ENCODE measurements at regions not wholly inside any gene's neighbourhood (a gene's known extent, or its start where the extent isn't known, plus 50 kb on each side); places are given as distances from the start of the nearest gene placed in this dataset.

DNA sequence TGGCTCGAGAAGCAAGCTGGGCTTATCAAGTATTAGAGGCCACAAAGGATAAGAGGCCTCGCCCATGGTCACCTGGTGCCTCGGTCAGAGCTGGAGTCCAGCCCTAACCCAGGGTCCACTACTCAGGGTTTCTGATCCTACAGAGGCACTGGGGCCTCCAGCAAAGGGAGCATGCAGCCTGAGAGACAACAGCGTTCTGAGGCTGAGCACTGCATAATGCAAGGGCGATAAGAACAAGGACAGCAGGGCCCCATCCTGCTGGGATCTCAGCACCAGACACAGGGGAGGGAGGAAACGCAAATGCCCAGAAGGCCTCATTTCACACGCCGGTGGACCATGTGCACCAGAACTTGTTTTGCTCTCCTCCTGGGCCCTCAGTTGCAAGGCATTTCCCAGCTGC lies 63.0 kb downstream of the C5orf15 start:
- DNase-seq (ENCODE audit: extremely low spot score, insufficient read length, low read depth) (no peak), FAIRE-seq (no peak)

DNA sequence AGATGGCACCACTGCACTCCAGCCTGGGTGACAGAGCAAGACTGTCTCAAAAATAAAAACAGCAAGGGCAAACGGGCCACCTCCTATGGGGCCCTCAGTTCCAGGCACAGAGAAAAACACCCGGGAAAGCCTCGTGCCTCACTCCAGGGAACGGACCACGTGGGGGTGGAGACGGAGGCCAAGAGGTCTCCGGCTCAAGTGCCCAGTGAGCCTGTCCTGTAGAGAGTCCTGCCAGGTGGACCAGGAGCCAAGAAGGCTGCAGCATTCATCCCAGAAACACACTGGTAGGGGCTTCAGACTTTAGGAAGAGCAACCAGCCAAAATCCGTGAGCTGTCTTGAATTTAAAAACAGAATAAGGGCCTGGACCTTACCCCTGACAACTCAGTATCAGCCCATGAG lies 63.8 kb downstream of the C5orf15 start:
- FAIRE-seq (no peak), DNase-seq (ENCODE audit: extremely low spot score, insufficient read length, low read depth) (no peak)

DNA sequence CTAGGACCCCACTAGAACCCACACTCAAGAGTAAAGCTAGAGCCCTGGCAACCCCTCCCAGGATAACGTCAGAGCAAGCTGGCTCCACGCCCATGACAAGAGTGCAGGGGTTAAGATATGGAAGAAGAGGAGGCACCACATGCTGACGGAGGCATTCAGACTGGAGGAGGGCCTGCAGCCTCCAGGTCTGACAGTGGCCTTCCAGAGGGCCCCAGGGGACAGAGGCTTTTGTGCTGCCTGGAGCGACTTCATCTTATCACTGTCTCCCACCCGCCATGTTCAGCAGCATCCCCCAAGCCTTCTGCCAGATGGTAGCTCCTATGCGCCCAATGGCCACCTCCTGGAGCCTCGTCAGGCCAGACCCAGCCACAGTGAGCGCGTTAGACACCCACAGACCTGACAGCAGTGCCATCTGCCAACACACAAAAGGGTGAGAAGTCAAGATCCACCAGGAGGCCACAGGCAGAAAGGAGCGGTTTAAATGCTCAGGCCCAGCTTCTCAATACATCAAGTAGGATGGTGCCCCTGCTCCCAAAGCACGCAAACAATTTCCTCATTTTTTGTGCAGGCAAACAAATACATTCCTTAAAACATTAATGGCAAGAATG lies 65.8 kb downstream of the C5orf15 start:
- FAIRE-seq (no peak), DNase-seq (ENCODE audit: extremely low spot score, insufficient read length, low read depth) (no peak)

DNA sequence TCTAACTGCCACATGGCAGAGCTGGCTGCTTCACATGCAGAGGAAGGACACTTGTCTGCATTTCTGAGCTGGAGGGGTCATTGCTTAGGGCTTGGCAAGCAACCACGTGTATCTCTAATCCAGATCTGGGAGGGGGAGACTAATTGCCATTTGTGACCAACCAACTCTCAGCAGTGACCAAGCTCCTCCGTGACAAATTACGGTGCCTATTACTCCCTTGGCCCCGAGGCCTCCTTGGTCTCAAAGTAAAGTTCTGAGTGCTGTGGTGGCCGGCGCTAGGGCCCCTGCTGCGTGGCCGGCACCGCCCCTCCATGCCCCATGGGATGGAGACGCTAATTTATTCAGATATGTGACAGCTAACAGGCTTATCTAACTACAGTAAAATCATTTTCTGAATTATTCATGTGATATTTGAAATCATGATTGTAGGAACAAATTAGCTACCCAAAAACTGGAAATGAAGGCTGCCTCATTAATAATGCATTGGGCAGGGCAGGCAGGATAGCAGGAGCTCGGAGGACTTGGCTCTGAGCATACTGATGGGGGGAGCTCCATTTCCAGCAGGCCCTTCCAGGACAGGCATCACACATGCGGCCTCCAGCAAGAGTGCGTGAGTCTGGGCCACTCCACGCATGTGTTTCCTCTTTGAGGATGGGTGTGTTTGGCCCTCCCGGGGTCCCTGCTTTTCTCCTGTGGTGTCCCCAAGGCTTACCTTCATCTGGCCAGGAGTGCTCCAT lies 67.7 kb downstream of the C5orf15 start:
- FAIRE-seq (no peak), DNase-seq (ENCODE audit: extremely low spot score, insufficient read length, low read depth) (no peak)

DNA sequence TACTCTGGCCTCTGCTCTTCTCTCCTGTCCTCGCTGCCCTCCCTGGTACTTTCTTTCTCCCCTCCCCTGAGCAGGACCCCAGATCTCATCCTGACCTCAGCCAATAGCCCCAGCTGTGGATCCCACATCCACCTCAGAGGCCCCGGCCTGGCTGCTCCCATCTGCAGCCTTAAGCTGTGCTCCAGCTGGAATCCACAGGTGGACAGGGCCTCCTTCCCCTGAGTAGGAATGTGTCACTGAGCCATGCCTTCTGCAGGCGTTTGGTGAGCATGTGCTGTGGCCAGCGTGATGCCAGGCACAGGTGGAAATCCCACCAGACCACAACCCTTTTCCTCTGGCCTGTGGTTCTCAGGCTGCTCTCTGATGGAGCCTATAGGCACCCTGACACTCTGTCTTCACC lies 68.9 kb downstream of the C5orf15 start:
- no peak for DNase-seq (ENCODE audit: extremely low spot score, insufficient read length, low read depth)
- no peak for FAIRE-seq

DNA sequence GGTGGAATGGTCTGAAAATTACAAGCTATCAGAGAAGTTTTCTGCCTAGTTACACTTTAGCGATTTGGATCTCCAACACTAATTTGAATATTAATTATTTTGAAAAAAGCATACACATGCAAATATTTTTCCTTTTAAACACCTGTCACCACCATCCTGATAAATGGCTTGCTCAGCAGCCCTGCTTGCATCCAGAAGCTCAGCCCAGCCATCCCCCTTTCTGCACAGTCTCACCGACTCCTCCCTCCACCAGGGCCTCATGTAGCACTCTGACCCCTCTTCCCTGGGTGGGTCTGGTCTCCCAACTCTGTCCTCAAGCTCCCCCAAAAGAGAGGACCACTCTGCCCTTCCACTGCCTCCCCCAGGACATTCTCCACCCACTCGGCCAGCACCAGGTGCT lies 70.0 kb downstream of the C5orf15 start:
- FAIRE-seq (no peak), DNase-seq (ENCODE audit: extremely low spot score, insufficient read length, low read depth) (no peak)

DNA sequence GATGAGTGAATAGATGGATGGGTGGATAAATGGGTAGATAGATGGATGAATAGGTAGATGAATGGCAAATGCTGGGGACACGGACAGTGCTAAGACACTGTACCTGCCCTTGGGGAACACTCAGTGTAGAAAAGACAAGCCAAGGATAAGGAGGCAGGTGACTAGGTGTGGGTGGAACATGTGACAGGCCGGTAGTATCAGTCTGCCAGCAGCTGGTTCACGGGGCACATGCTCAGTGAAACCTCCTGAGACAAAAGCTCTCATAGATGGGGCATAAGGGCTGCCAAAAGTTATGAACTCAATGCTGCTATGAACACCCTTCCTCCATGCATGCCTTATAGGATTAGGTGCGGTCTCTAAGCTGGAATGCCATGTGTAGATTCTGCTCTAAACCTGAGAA lies 71.0 kb downstream of the C5orf15 start:
- no peak for DNase-seq (ENCODE audit: extremely low spot score, insufficient read length, low read depth)
- FAIRE-seq = peak; percentile 12

DNA sequence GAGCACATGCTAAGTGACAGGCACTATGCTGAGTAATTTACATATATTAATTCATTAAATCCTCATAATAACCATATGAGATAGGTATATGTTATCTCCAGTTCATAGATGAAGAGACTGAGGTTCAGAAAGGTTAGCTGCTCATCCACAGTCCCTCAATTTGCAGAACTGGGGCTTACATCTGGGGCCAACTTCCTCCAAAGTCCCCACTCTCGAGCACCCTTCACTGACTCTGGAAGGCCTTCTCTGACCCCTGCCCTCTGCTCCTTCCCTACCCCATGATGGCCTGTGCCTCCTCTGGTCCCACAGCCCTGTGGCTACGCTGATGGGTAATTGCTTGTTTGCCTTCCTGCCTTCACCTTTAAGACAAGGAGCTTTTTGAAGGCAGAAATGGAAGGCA lies 71.6 kb downstream of the C5orf15 start:
- DNase-seq (ENCODE audit: extremely low spot score, insufficient read length, low read depth) = no peak
- no peak for FAIRE-seq

DNA sequence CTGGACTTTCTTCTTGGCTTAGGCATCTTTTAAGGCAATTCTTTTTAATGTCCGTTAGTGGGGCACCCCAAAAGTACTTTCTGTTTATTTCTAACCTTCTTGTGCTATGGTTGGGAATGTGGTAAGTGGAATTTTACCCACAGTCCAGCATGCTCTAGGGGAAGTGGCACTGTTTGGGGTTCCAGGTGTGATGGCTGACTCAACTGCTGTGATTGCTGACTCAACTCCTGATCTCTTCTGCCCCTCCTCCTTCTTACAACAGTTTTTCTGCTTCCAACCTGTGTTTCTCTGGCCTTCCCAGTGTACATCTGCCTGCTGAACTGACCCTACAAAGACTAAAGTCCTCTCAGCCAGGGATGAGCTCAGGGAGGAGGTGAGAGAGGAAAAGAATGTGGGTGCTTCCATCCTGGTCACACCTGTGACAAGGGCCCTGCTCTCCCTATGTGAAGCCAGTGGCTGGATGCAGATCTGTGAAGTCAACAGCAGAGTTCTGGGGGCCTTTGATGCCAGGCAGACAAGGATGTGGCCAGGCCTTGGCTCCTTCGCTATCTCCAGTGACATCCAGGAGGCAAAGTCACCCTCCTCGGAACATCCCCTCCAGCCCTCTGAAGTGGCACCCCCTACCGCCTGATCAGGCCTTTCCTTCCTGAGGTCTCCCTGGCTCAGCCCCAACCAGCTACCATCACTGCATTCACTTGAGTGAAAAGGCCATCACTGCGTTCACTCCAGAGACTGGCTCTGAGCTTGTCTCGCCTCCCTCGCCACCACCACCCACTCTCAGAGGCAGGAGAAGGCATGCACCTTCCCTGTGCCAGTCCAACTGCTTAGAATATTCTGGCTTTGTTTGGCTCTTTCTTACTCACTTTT lies 72.2 kb downstream of the C5orf15 start:
- FAIRE-seq = no peak
- DNase-seq (ENCODE audit: extremely low spot score, insufficient read length, low read depth) = no peak

DNA sequence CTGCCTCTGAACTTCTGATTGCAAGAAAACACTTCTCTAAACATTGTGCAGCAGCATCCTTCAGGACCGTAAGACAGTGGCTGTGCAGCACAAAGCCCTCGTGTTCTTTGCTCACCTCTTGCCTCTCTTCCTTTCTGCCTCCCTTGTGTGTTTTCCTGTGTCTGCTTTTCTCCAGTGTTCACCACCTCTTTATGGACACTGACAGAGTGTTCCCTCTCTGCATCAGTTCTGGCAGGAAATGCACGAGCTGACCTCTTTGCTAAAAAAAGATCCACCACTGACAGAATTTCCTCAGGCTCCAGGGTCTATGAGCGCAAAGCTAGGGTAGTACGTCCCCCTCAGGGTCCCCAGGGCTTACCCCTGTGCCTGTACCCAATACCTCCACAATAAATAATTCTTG lies 74.3 kb downstream of the C5orf15 start:
- FAIRE-seq = no peak
- no peak for DNase-seq (ENCODE audit: extremely low spot score, insufficient read length, low read depth)

DNA sequence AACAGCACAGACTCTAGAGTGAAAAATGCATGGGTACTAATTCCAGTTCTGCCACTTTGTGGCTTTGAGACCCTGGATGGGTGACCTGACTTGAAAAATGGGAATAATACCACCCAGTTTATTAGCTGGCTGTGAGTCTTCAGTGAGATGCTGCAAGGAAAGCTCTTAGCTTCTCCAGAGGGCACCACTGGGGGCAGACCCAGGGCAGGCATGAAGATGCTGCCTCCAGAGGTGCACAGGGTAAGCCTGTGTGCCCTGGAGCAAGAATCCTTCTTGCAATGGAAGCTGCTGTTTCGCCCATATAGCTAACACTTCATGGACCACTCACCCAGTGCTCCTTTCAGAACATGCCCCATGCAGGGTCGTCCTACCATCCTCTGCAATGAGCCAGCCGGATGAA lies 75.7 kb downstream of the C5orf15 start:
- no peak for FAIRE-seq
- DNase-seq (ENCODE audit: extremely low spot score, insufficient read length, low read depth) = no peak

DNA sequence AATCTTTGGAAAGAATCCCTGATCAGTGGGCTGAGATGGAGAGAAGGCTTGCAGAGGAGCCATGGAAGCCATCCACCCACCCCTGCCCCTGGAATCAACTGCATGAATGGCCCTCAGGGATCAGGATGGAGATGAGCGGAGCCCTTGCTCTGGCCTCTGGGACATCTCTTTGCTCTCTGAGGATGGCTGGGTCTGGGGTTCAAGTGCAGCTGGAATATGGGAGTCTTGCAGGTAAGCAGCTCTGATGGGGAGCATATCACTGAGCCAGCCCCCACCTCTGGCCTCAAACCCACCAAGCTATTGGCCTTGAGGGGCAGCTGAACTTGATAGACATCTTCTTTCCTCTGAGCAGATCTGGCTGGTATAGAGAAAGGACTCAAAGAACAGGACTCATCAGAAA lies 76.1 kb downstream of the C5orf15 start:
- no peak for FAIRE-seq
- no peak for DNase-seq (ENCODE audit: extremely low spot score, insufficient read length, low read depth)

DNA sequence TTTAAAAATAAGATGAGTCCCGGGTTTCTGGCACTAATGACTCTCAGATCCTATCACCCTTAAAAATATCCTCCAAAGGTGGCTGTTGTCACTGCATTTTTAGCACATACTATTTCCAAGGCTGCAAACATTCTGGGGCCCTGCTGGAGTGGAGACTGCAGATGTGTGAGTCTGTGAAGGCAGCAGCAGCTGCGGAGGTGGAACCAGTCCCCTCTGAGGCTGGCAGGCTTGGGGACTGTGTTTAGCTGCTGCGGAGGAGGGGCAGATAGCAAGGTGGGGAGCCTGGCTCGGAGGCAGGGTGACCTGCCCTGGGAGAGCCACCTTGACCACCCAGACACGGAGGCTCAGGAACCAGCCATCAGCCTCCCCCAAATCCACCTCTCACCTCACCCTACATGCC lies 77.0 kb downstream of the C5orf15 start:
- FAIRE-seq (no peak), DNase-seq (ENCODE audit: extremely low spot score, insufficient read length, low read depth) (no peak)

DNA sequence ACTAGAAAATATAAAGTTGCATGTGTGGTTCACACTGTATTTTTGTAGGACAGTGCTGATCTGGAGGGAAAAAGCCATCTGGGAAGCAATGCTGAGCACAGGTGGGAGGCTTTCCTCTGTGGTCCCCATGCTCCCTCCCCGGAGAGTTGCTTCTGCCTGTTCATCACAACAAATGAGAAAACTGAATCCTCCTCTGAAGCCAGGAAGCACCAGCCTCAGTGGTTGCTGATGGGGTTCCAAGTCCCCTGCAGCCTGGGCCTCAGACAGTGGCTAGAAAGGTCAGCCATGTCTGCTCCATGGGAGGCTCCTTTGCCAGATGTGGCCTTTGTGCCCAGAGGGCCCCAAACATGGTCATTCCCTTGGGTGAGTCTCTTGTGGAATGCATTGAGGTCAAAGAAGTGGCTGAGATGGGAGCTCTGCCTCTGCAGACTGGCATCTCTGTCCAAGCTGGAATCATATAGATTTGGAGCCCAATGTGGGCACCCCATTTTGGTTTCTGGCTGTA lies 77.6 kb downstream of the C5orf15 start:
- FAIRE-seq (no peak), DNase-seq (ENCODE audit: extremely low spot score, insufficient read length, low read depth) (no peak)

DNA sequence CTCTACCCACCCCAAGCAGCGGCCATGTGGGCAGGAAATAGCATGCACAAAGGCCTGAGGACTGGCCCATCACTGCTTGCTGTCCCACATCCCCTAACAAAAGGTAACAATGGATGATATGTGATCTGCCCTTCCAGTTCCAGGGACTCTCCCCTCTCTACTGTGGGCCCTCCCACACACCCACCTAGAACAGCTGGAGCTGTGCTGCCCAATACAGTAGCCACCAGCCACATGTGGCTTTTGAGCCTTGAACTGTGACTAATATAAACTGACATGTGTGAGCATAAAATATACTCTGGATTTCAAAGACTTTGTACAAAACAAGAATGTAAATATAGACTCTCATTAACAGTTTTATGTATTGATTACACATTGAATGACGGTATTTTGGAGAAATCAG lies 78.1 kb downstream of the C5orf15 start:
- peak; percentile 29 for FAIRE-seq

DNA sequence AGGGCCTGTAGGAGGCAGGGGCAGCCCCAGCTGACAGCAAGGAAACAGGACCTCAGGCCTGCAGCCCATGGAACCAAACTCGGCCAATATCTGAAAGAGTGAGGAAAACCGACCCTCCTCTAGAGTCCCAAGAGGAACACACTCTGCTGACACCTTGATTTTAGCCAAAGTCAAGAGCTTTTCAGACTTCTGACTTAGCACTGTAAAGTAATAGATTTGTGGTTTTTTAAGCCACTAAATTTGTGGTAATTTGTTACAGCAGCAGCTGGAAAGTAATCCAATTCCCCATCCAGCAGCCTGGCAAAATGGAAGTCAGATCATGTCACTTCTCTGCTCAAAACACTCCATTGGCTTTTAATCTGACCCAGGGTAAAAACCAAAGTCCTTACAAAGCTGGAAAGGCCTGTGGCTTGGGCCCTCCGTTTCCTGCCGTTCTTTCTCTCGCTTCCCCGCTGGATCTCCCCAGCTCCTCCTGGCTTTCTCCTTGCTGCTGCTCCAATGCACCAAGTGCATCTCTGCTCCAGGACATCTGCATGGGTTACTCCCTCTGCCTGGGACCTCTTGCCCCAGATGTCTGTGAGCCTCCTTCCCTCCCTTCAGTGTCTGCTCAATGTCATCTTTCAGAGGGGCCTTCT lies 79.0 kb downstream of the C5orf15 start:
- DNase-seq (ENCODE audit: extremely low spot score, insufficient read length, low read depth) (no peak), FAIRE-seq (no peak)

More for the DNA sequence above, 78.1 kb downstream of the C5orf15 start:
- no peak for DNase-seq (ENCODE audit: extremely low spot score, insufficient read length, low read depth)

DNA sequence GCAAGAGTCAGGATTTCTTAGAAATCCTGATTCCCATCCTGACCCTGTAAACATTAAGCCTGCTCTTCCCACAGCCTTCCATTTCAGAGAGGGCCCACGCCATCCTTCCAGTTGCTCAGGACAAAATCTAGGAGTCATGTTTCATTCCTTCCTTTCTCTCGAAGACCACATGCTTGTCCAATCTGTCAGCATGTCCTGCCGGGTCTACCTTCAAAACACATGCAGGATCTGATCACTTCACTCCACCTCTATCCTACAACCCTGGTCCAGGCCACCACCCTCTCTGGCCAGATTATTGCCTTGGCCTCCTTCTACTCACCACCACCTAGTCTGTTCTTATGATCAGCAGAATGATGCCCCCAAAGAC lies 79.8 kb downstream of the C5orf15 start:
- FAIRE-seq (no peak), DNase-seq (ENCODE audit: extremely low spot score, insufficient read length, low read depth) (no peak)

DNA sequence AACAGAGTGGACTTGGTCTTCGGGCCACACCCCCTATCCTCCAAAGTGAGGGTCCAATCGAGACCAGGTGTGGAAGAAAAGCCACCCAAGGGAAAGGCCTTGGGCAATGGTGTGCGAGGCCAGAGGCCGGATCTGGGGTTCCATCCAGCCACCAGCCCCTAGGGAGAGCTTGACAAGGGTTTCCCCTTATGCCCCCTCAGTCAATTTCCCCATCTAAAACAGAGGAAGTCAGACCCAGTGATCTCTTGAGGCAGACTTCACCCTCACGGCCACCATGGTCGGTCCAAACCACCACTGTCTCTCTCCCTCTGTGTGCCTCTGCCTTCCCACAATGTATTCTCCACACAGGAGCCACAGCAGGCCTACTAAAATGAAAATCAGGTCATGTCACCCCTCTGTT lies 82.9 kb downstream of the C5orf15 start:
- DNase-seq (ENCODE audit: extremely low spot score, insufficient read length, low read depth) (no peak), FAIRE-seq (no peak)

DNA sequence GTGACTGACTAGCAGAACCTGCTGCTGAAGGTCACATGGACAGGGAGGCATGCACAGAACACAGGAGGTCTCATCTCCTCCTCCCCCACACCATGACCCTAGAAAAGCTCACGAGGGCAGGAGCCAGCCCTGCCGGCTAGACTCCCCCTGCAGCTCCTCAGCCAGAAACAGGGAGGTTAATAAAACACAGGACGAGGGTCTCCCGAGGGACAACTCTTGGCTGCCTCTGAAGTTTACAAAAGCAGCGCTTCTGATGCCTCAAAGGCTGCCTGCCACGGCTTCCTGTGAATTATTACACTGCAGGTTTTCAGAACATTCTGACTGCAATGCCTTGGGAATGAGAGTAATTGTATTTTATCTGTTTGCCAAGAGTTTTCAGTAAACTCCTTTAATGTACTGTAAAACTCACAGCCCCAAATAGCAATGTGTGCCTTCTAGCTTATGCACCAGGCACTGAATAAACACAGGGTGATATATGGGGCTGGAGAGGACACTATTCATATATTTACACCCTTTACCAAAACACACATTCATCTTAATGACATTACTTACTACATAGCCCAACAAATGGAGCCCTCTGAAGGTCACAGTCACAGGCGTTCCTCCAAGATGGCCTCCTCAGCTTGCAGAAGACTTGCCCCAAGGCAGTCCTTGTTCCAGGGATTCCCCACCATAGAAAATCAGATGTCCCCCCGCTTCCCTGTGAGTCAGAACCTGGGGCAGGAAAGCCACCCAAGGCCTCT lies 83.7 kb downstream of the C5orf15 start:
- DNase-seq (ENCODE audit: extremely low spot score, insufficient read length, low read depth) (no peak), FAIRE-seq (no peak)

DNA sequence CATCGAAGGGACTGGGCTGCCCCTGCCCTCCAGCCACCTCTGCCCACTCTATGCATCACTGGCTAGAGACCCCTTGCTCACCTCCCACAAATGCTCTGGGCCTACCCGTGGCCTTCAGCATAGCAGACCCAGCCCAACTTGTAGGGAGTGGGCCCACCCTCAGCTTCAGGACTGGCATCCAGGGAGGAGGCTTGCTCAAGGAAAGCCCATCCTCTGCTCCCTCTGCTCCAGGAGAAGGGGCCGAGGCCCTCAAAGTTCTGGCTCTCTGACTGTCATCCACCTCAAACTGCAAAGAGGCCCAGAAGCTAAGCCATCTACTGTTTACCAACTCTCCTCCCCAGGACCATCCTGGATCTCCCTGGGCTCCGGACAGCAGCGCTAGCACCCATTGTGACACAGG lies 84.5 kb downstream of the C5orf15 start:
- no peak for FAIRE-seq
- no peak for DNase-seq (ENCODE audit: extremely low spot score, insufficient read length, low read depth)
